GM20000 (cell line): ENCODE measurements at regions not wholly inside any gene's neighbourhood (a gene's known extent, or its start where the extent isn't known, plus 50 kb on each side); places are given as distances from the start of the nearest gene placed in this dataset.

Experiments
- DNase-seq: peaks from one replicate; pipeline ENCODE4 v3.0.0; 2012; ENCODE audit warnings: low spot score
- CTCF ChIP-seq: IDR thresholded peaks from 2 replicates; pipeline ENCODE4 v1.5.1; 2012; ENCODE audit warnings: mild to moderate bottlenecking, control low read depth; ENCODE audit errors: extremely low read depth, missing control alignments

DNA sequence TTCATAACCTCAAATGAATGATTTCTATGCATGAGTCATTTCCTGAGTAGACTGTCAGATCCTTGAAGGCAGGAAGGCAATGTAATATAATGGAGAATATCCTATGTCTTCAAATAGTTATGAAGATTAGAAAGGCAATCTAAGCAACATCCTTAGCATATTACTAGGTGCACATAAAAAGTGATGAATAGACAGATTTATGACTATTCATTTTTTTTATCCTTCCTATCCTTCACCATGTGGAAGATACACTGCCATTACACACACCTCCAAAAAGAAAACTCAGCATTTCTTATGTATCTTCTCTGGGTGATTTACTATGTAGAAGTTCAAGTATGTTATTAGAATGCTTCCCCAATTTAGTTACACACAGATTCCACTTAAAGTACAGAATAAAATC lies 126.4 kb upstream of the MAF start:
- no peak for DNase-seq
- TF ChIP-seq CTCF = no peak

GRCh38 chr16:79725051-79725450 lies 124.5 kb upstream of the MAF start:
- no peak for TF ChIP-seq CTCF
- DNase-seq = no peak

GRCh38 chr16:79723583-79724168 lies 123.1 kb upstream of the MAF start:
- no peak for TF ChIP-seq CTCF
- DNase-seq = no peak

- no peak for DNase-seq
- no peak for TF ChIP-seq CTCF
Measured at GRCh38 chr16:79721270-79721669, 120.7 kb upstream of the MAF start.

- no peak for TF ChIP-seq CTCF
- DNase-seq = no peak
Measured at GRCh38 chr16:79717333-79718137, 117.0 kb upstream of the MAF start.

DNA sequence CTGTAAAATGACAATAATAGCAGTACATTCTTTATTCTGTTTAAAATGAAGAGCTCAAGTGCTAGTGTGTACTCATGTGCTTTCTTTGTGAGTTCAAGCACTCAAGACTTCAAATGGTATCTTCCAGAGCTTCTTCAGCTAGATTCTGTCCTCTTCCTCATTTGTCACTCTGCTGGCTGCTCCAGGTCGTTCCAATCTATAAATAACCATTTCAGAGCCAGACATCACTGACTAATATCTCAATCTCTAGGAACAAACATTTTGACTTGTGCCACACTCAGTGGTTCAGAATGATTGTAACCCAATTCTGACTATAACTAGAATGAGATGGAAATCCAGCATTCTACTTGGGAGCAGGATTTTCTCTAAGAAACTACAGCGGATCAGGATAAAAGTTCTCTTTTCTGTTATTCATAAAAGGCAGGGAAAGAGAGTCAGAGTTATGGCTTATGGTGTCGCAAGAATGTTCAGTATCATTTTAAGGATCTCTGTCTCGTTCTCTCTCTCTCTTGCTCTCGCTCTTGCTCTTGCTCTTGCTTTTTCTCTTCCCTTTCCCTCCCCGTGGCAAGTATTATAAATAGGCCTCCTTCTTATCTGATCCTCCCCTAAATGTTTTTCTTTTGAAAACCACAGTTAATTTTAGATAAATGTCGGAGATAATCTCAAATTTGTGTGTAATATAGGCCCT lies 116.3 kb upstream of the MAF start:
- no peak for TF ChIP-seq CTCF

DNA sequence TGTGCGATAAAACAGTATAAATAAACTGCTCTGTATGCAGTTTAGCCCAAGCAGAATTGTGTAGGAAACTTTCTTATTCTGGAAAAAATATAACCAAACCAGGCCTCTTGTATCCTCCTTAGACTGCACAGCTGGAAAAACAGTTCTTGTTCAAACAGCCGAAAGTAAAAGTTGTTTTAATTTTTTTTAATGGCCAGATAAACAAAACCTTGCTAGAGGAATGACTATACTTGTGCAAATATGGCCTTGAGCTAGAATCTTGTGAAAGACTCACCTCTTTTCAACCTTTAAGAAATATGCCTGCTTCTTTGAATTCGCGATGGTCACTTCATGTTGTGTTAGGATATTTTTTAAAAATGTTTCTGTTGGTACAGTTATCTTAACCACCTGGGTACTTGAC lies 114.5 kb upstream of the MAF start:
- no peak for DNase-seq
- TF ChIP-seq CTCF = no peak

More for the DNA sequence above, 116.3 kb upstream of the MAF start:
- no peak for DNase-seq
